HL-60 (cell line): ENCODE measurements at regions not wholly inside any gene's neighbourhood (a gene's known extent, or its start where the extent isn't known, plus 50 kb on each side); places are given as distances from the start of the nearest gene placed in this dataset.

Experiments
- DNase-seq, 2 experiments: peaks; one replicate each; pipeline ENCODE4 v3.0.0-alpha.2; 2010 to 2020; ENCODE audit warnings: low read depth in 1 of 2, low spot score in 1 of 2
- H3K27ac ChIP-seq: fragments of 250-450 bp; sonication (Bioruptor Pico); replicated peaks from 2 replicates; pipeline ENCODE4 v1.5.1; 2020; ENCODE audit warnings: mild to moderate bottlenecking, moderate library complexity
- H3K27me3 ChIP-seq: fragments of 250-450 bp; sonication (Bioruptor Pico); 2 replicates; pipeline ENCODE4 v1.5.1; 2021; ENCODE audit warnings: mild to moderate bottlenecking, moderate library complexity; ENCODE audit not compliant: insufficient read depth, poor library complexity, severe bottlenecking
- H3K4me3 ChIP-seq: replicated peaks from 2 replicates; pipeline ENCODE4 v1.5.1; 2011; ENCODE audit warnings: mild to moderate bottlenecking, control low read depth, low read length; ENCODE audit not compliant: insufficient read depth
- CTCF ChIP-seq: IDR thresholded peaks from one replicate; pipeline ENCODE4 v1.5.1; 2011; ENCODE audit warnings: low read length, control low read depth, inconsistent platforms; ENCODE audit not compliant: insufficient read depth
- GABPA ChIP-seq: IDR thresholded peaks from 2 replicates; pipeline ENCODE4 v1.6.1; 2012; ENCODE audit warnings: low read depth
- POLR2AphosphoS5 ChIP-seq: IDR thresholded peaks from 2 replicates; pipeline ENCODE4 v1.6.1; 2012; ENCODE audit warnings: low read depth
- REST ChIP-seq: IDR thresholded peaks from 2 replicates; pipeline ENCODE4 v1.6.1; 2012; ENCODE audit warnings: low read depth; ENCODE audit not compliant: insufficient replicate concordance
- SPI1 ChIP-seq: IDR thresholded peaks from 2 replicates; pipeline ENCODE4 v1.6.1; 2012; ENCODE audit warnings: low read depth, mild to moderate bottlenecking, borderline replicate concordance

- Histone ChIP-seq H3K4me3 (no peak overlapping the region), H3K27me3 (no peaks in the 10 kb centered on the region), H3K27ac (no peak overlapping the region)
- no peak for TF ChIP-seq REST
- no peak for TF ChIP-seq GABPA
- no peak for TF ChIP-seq CTCF
- TF ChIP-seq SPI1: no peak
- no peak for TF ChIP-seq POLR2AphosphoS5
- DNase-seq: no peak
These were observed 167.3 kb upstream of the MOCS2 start for GRCh38 chr5:53276825-53277224.

GRCh38 chr5:53277491-53277890 lies 167.9 kb upstream of the MOCS2 start:
- DNase-seq: no peak
- Histone ChIP-seq H3K27me3 (no peaks in the 10 kb centered on the region), H3K4me3 (no peak overlapping the region), H3K27ac (no peak overlapping the region)
- TF ChIP-seq GABPA (no peak), REST (no peak), POLR2AphosphoS5 (no peak)

GRCh38 chr5:53287573-53287972 lies 178.0 kb upstream of the MOCS2 start:
- Histone ChIP-seq H3K27me3 (no peaks in the 10 kb centered on the region), H3K27ac (no peak overlapping the region), H3K4me3 (no peak overlapping the region)
- no peak for DNase-seq
- no peak for TF ChIP-seq CTCF
- no peak for TF ChIP-seq REST
- TF ChIP-seq SPI1: no peak
- TF ChIP-seq POLR2AphosphoS5: no peak
- no peak for TF ChIP-seq GABPA

- Histone ChIP-seq H3K27ac (no peak overlapping the region), H3K27me3 (no peaks in the 10 kb centered on the region), H3K4me3 (no peak overlapping the region)
- no peak for TF ChIP-seq CTCF
- TF ChIP-seq POLR2AphosphoS5: no peak
- TF ChIP-seq SPI1: no peak
- TF ChIP-seq REST: no peak
- TF ChIP-seq GABPA: no peak
- no peak for DNase-seq
These were observed 179.0 kb upstream of the MOCS2 start for GRCh38 chr5:53288511-53288910.
